Fibroblast of lung (primary cell): ENCODE measurements at regions not wholly inside any gene's neighbourhood (a gene's known extent, or its start where the extent isn't known, plus 50 kb on each side); places are given as distances from the start of the nearest gene placed in this dataset.
"Not testable (repeated sequence)": the region's sequence is repeated elsewhere in the genome, so short reads cannot be mapped to it uniquely, and the experiment has no call there.

ENCODE experiments used
- DNase-seq, 2 donors: peaks; one replicate each; pipeline versions ENCODE4 v3.0.0 to v3.0.0-alpha.2; 2010; ENCODE audit warnings: low read depth in 2 of 2
- H2AFZ ChIP-seq: 2 replicates; pipeline ENCODE4 v1.5.1; 2012; ENCODE audit warnings: low read length, control low read depth, inconsistent platforms
- H3K27ac ChIP-seq: 2 replicates; pipeline ENCODE4 v1.5.1; 2011; ENCODE audit warnings: low read length, control low read depth; ENCODE audit not compliant: insufficient read depth
- H3K27me3 ChIP-seq: 2 replicates; pipeline ENCODE4 v1.5.1; 2011; ENCODE audit warnings: mild to moderate bottlenecking, low read length; ENCODE audit not compliant: control insufficient read depth, insufficient read depth
- H3K36me3 ChIP-seq: 2 replicates; pipeline ENCODE4 v1.5.1; 2011; ENCODE audit warnings: low read length; ENCODE audit not compliant: control insufficient read depth, insufficient read depth
- H3K4me1 ChIP-seq: 2 replicates; pipeline ENCODE4 v1.5.1; 2011; ENCODE audit warnings: low read length; ENCODE audit not compliant: control insufficient read depth, insufficient read depth; ENCODE audit errors: extremely low read depth
- H3K4me2 ChIP-seq: 2 replicates; pipeline ENCODE4 v1.5.1; 2011; ENCODE audit warnings: low read length, control low read depth; ENCODE audit not compliant: insufficient read depth; ENCODE audit errors: extremely low read depth
- H3K4me3 ChIP-seq, 4 experiments: fragments of 200-600 bp in 1 of 4; sonication (generic) in 1 of 4; replicated peaks in 1 of 4; 2 replicates each; pipeline ENCODE4 v1.5.1; 2011 to 2016; ENCODE audit warnings: low read length in 4 of 4, low read depth in 3 of 4, mild to moderate bottlenecking in 3 of 4, control low read depth in 2 of 4, inconsistent platforms in 1 of 4, mixed read lengths in 1 of 4; ENCODE audit not compliant: insufficient read depth in 1 of 4; ENCODE audit errors: control extremely low read depth in 1 of 4
- H3K79me2 ChIP-seq: 2 replicates; pipeline ENCODE4 v1.5.1; 2012; ENCODE audit warnings: mild to moderate bottlenecking, low read length, inconsistent platforms; ENCODE audit not compliant: control insufficient read depth, insufficient read depth
- H3K9ac ChIP-seq: 2 replicates; pipeline ENCODE4 v1.5.1; 2011; ENCODE audit warnings: mild to moderate bottlenecking, low read length, control low read depth; ENCODE audit not compliant: insufficient read depth
- H3K9me3 ChIP-seq: 2 replicates; pipeline ENCODE4 v1.5.1; 2012; ENCODE audit warnings: low read depth, low read length; ENCODE audit not compliant: control insufficient read depth, insufficient read depth
- H4K20me1 ChIP-seq: 2 replicates; pipeline ENCODE4 v1.5.1; 2011; ENCODE audit warnings: low read length; ENCODE audit not compliant: control insufficient read depth, insufficient read depth; ENCODE audit errors: extremely low read depth
- EZH2 ChIP-seq: IDR thresholded peaks from 2 replicates; pipeline ENCODE4 v1.5.1; 2012; ENCODE audit warnings: low read length, control low read depth, mild to moderate bottlenecking; ENCODE audit errors: missing control alignments
- TF ChIP-seq, protein P1 (sequence below), 2 donors: IDR thresholded peaks in 1 of 2; conservative IDR thresholded peaks in 1 of 2; 1 replicate in 1 of 2; 2 replicates in 1 of 2; pipeline ENCODE4 v1.5.1; 2011 to 2012; ENCODE audit warnings: low read length in 2 of 2, control low read depth in 1 of 2, inconsistent platforms in 1 of 2, low read depth in 1 of 2, mild to moderate bottlenecking in 1 of 2

DNA sequence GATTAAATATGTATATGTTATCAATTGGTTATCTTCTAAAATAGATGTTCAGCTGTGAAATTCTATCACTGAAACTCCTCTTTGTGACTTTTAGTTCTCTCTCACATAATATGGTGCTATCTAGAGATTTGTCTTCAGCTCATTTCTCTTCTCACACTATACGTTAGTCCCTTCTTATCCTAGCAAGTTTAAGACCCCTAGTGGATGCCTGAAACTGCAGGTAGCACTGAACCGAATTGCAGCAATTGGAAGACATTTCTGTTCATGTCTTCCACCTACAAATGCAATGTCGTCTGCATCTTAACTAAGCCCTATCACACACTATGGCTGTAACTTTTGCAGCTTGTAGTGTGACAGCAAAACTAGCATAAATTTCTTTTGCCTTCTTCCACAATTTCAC lies 442.7 kb upstream of the POM121L12 start:
- H3K4me2 ChIP-seq: no peak overlapping the region

DNA sequence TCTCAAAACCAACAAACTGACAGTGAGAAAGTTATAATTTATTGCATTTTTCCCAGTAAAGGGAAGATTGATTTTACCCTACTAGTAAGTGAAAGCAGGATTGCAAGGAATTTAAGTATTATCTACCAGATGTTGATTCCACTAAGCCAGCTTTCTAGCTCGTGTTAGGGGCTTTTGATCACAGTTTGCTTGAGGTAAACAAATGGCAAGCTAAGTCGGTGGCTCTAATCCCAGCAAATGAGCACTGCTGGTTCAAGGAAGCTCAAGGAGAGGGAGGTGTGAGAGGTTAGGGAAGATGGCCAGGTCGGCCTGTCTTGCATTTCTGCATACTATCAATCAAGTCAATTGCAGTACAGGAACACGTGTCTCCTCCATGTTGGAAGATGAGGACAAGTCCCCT lies 448.7 kb upstream of the POM121L12 start:
- Histone ChIP-seq H3K4me3 (no peak overlapping the region), H3K36me3 (no peaks in the 10 kb centered on the region), H3K4me1 (no peaks in the 10 kb centered on the region), H3K4me2 (no peak overlapping the region), H4K20me1 (no peaks in the 10 kb centered on the region), H3K27me3 (no peaks in the 10 kb centered on the region), H3K79me2 (no peaks in the 10 kb centered on the region), H3K9me3 (no peaks in the 10 kb centered on the region), H3K27ac (no peak overlapping the region), H2AFZ (no peak overlapping the region), H3K9ac (no peak overlapping the region)
- TF ChIP-seq, protein P1, sequence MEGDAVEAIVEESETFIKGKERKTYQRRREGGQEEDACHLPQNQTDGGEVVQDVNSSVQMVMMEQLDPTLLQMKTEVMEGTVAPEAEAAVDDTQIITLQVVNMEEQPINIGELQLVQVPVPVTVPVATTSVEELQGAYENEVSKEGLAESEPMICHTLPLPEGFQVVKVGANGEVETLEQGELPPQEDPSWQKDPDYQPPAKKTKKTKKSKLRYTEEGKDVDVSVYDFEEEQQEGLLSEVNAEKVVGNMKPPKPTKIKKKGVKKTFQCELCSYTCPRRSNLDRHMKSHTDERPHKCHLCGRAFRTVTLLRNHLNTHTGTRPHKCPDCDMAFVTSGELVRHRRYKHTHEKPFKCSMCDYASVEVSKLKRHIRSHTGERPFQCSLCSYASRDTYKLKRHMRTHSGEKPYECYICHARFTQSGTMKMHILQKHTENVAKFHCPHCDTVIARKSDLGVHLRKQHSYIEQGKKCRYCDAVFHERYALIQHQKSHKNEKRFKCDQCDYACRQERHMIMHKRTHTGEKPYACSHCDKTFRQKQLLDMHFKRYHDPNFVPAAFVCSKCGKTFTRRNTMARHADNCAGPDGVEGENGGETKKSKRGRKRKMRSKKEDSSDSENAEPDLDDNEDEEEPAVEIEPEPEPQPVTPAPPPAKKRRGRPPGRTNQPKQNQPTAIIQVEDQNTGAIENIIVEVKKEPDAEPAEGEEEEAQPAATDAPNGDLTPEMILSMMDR (conservative IDR thresholded peaks at IDR 0.05 in 1 of 2, IDR thresholded peaks at IDR 0.05 in 1 of 2; ENCODE audit: low read depth in 1 of 2, low read length in 2 of 2): no peak
- no peak for TF ChIP-seq EZH2
- DNase-seq: peak in 1 of 2 donors; percentile 28

More for the DNA sequence above, 442.7 kb upstream of the POM121L12 start:
- Histone ChIP-seq H3K79me2 (no peaks in the 10 kb centered on the region), H3K27me3 (no peaks in the 10 kb centered on the region), H3K4me1 (no peaks in the 10 kb centered on the region), H3K9ac (no peak overlapping the region), H2AFZ (no peak overlapping the region), H3K27ac (no peak overlapping the region), H3K4me3 (no peak overlapping the region), H3K9me3 (no peaks in the 10 kb centered on the region), H4K20me1 (no peaks in the 10 kb centered on the region), H3K36me3 (no peaks in the 10 kb centered on the region)
- TF ChIP-seq, protein P1 (conservative IDR thresholded peaks at IDR 0.05 in 1 of 2, IDR thresholded peaks at IDR 0.05 in 1 of 2; ENCODE audit: low read depth in 1 of 2, low read length in 2 of 2): no peak
- no peak for TF ChIP-seq EZH2
- no peak for DNase-seq

DNA sequence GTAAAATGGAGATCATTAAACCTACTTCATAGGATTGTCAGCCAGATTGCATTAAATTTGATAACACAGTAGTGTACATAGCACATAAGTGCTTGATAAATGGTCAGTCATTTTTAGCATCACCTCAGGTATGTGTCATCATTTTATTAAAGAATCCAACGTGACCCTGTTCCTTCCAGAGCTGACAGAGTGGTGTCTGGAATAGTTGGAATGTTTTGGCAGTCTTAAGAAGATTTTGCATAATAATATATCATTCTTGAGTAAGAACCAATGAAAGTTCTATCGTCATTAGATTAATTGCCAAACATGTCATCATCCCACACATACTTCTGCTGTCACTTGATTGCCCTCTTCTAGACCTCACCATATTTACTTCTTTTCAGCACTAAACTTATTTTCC lies 451.4 kb upstream of the POM121L12 start:
- Histone ChIP-seq H3K9ac (no peak overlapping the region), H3K4me1 (no peaks in the 10 kb centered on the region), H3K27ac (no peak overlapping the region), H3K9me3 (no peaks in the 10 kb centered on the region), H2AFZ (no peak overlapping the region), H4K20me1 (no peaks in the 10 kb centered on the region), H3K4me2 (no peak overlapping the region), H3K4me3 (no peak overlapping the region), H3K27me3 (no peaks in the 10 kb centered on the region), H3K79me2 (no peaks in the 10 kb centered on the region), H3K36me3 (no peaks in the 10 kb centered on the region)
- peak in 1 of 2 donors; percentile 60 for DNase-seq
- TF ChIP-seq, protein P1 (conservative IDR thresholded peaks at IDR 0.05 in 1 of 2, IDR thresholded peaks at IDR 0.05 in 1 of 2; ENCODE audit: low read depth in 1 of 2, low read length in 2 of 2): no peak
- TF ChIP-seq EZH2: no peak

DNA sequence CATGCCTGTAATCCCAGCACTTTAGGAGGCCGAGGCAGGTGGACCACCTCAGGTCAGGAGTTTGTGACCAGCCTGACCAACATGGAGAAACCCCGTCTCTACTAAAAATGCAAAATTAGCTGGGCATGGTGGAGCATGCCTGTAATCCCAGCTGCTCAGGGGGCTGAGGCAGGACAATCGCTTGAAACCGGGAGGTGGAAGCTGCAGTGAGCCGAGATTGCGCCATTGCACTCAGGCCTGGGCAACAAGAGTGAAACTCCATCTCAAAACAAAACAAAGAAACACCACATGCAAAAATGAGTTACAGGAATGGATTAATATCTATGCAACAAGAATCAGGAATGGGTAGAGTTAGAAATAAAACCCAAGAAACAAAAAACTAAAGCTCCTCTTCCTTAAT lies 462.3 kb upstream of the POM121L12 start:
- H3K27ac ChIP-seq, H3K9ac ChIP-seq, H2AFZ ChIP-seq, H4K20me1 ChIP-seq, H3K9me3 ChIP-seq, H3K4me3 ChIP-seq, H3K27me3 ChIP-seq, H3K79me2 ChIP-seq, H3K36me3 ChIP-seq, DNase-seq, H3K4me2 ChIP-seq, H3K4me1 ChIP-seq: not testable (repeated sequence)
